ENCODE measurements at regions not wholly inside any gene's neighbourhood (a gene's known extent, or its start where the extent isn't known, plus 50 kb on each side); places are given as distances from the start of the nearest gene placed in this dataset.

GRCh38 chr4:108567831-108568230 lies 52.5 kb upstream of the RPL34 start:
- no peak for DNase-seq (ENCODE audit: low read depth in 2 of 2)
- no peak for TF ChIP-seq CTCF (IDR thresholded peaks at IDR 0.05; ENCODE audit: low read depth, low read length)
- H3K4me3 ChIP-seq (replicated peaks in 1 of 2; ENCODE audit: low read depth in 2 of 2, low read length in 2 of 2), result no peak overlapping the region

GRCh38 chr4:108561116-108561515 lies 59.3 kb upstream of the RPL34 start:
- TF ChIP-seq CTCF (IDR thresholded peaks at IDR 0.05; ENCODE audit: low read depth, low read length), result no peak
- H3K4me3 ChIP-seq (replicated peaks in 1 of 2; ENCODE audit: low read depth in 2 of 2, low read length in 2 of 2), result no peak overlapping the region
- peak; percentile 4 to 7 for DNase-seq (ENCODE audit: low read depth in 2 of 2)

- H3K4me3 ChIP-seq (replicated peaks in 1 of 2; ENCODE audit: low read depth in 2 of 2, low read length in 2 of 2), result no peak overlapping the region
- no peak for TF ChIP-seq CTCF (IDR thresholded peaks at IDR 0.05; ENCODE audit: low read depth, low read length)
- DNase-seq (ENCODE audit: low read depth in 2 of 2), result peak; percentile 61 to 68
Observed at GRCh38 chr4:108560616-108561015, 59.8 kb upstream of the RPL34 start.

- H3K4me3 ChIP-seq (replicated peaks in 1 of 2; ENCODE audit: low read depth in 2 of 2, low read length in 2 of 2), result no peak overlapping the region
- peak in 1 of 2 donors; percentile 13 for DNase-seq (ENCODE audit: low read depth in 2 of 2)
- no peak for TF ChIP-seq CTCF (IDR thresholded peaks at IDR 0.05; ENCODE audit: low read depth, low read length)
Observed at GRCh38 chr4:108559911-108560310, 60.5 kb upstream of the RPL34 start.

GRCh38 chr4:108559068-108559793 lies 61.1 kb upstream of the RPL34 start:
- H3K4me3 ChIP-seq (replicated peaks in 1 of 2; ENCODE audit: low read depth in 2 of 2, low read length in 2 of 2), result no peak overlapping the region
- peak; percentile 11 to 23 for DNase-seq (ENCODE audit: low read depth in 2 of 2)
- TF ChIP-seq CTCF (IDR thresholded peaks at IDR 0.05; ENCODE audit: low read depth, low read length), result no peak

GRCh38 chr4:108556588-108557200 lies 63.7 kb upstream of the RPL34 start:
- no peak overlapping the region for H3K4me3 ChIP-seq (replicated peaks in 1 of 2; ENCODE audit: low read depth in 2 of 2, low read length in 2 of 2)
- no peak for TF ChIP-seq CTCF (IDR thresholded peaks at IDR 0.05; ENCODE audit: low read depth, low read length)
- no peak for DNase-seq (ENCODE audit: low read depth in 2 of 2)

All from cardiac fibroblast (primary cell).